HCT116 (cell line): ENCODE measurements at regions not wholly inside any gene's neighbourhood (a gene's known extent, or its start where the extent isn't known, plus 50 kb on each side); places are given as distances from the start of the nearest gene placed in this dataset.

ENCODE experiments used
- ATAC-seq: fragments of 200-7000 bp; cut with Tn5 transposase; 2 replicates; pipeline ENCODE4 v1.9.1; 2020; ENCODE audit warnings: mild to moderate bottlenecking, moderate library complexity
- BruUV-seq: library from RNA; stranded (reverse); fragments of 400-500 nt; replicated peaks from 2 replicates; lab custom pipeline; 2021; lab: Mats Ljungman, UMichigan
- CTCF ChIA-PET: fragments of 300-600 bp; sonication (Branson Sonifier 250); formaldehyde crosslinking; loops from one replicate; lab custom pipeline; 2021; ENCODE audit warnings: antibody characterized with exemption; lab: Charles Lee
- POLR2A ChIA-PET: fragments of 300-600, 350-600 bp; sonication (Branson Sonifier 250); formaldehyde crosslinking; loops from one replicate; lab custom pipeline; 2021; ENCODE audit warnings: antibody characterized with exemption; lab: Charles Lee
- RAD21 ChIA-PET, 2 experiments: fragments of 300-600 bp; sonication (Branson Sonifier 250); formaldehyde crosslinking; loops; one replicate each; lab custom pipeline; 2023; ENCODE audit warnings: low total read pairs in 2 of 2; ENCODE audit not compliant: uncharacterized antibody in 2 of 2, unreplicated experiment in 2 of 2, low non-redundant PET in 1 of 2; lab: Charles Lee
- DNase-seq: peaks from one replicate; pipeline ENCODE4 v3.0.0-alpha.2; 2010; ENCODE audit warnings: low read depth, low spot score
- H2AFZ ChIP-seq: fragments of 200-600 bp; shearing (Covaris generic), sonication (generic); 2 replicates; pipeline ENCODE4 v1.6.1; 2017; ENCODE audit warnings: low read depth, mixed run types, mixed read lengths, antibody characterized with exemption, low read length; ENCODE audit not compliant: poor library complexity, severe bottlenecking
- H3K27ac ChIP-seq: 2 replicates; pipeline ENCODE4 v1.5.1; 2012; ENCODE audit warnings: low read depth, low read length
- H3K27me3 ChIP-seq: fragments of 200-600 bp; sonication (generic); 2 replicates; pipeline ENCODE4 v1.6.1; 2016; ENCODE audit warnings: mixed run types, low read length, mixed read lengths; ENCODE audit not compliant: insufficient read depth
- H3K36me3 ChIP-seq, 2 experiments: fragments of 200-500 bp in 1 of 2; fragments of 200-600 bp in 1 of 2; sonication (Bioruptor generic) in 1 of 2; sonication (generic) in 1 of 2; 2 replicates each; pipeline versions ENCODE4 v1.5.1 to v1.6.1; 2014 to 2016; ENCODE audit warnings: low read length in 2 of 2, inconsistent platforms in 1 of 2, mixed read lengths in 1 of 2, mixed run types in 1 of 2; ENCODE audit not compliant: insufficient read depth in 2 of 2, control insufficient read depth in 1 of 2
- H3K4me1 ChIP-seq, 2 experiments: fragments of 200-600 bp in 1 of 2; sonication (generic) in 1 of 2; 2 replicates each; pipeline versions ENCODE4 v1.5.1 to v1.6.1; 2012 to 2017; ENCODE audit warnings: low read length in 2 of 2, inconsistent platforms in 1 of 2, mild to moderate bottlenecking in 1 of 2, mixed read lengths in 1 of 2, mixed run types in 1 of 2, moderate library complexity in 1 of 2; ENCODE audit not compliant: insufficient read depth in 2 of 2, control insufficient read depth in 1 of 2
- H3K4me2 ChIP-seq: fragments of 200-600 bp; sonication (generic); 2 replicates; pipeline ENCODE4 v1.6.1; 2017; ENCODE audit warnings: mixed run types, low read length, mixed read lengths
- H3K4me3 ChIP-seq, 2 experiments: fragments of 200-600 bp in 1 of 2; sonication (generic) in 1 of 2; replicated peaks in 1 of 2; 2 replicates each; pipeline ENCODE4 v1.5.1; 2011 to 2016; ENCODE audit warnings: low read length in 2 of 2, control low read depth in 1 of 2, low read depth in 1 of 2, mild to moderate bottlenecking in 1 of 2, mixed read lengths in 1 of 2, mixed run types in 1 of 2
- H3K79me2 ChIP-seq: fragments of 200-600 bp; sonication (generic); 2 replicates; pipeline ENCODE4 v1.6.1; 2017; ENCODE audit warnings: mild to moderate bottlenecking, mixed run types, low read length, moderate library complexity, mixed read lengths; ENCODE audit not compliant: insufficient read depth
- H3K9ac ChIP-seq: fragments of 200-600 bp; sonication (generic); 2 replicates; pipeline ENCODE4 v1.6.1; 2016; ENCODE audit warnings: low read length, mixed read lengths
- H3K9me2 ChIP-seq: fragments of 200-600 bp; sonication (generic), shearing (Covaris generic); 2 replicates; pipeline ENCODE4 v1.6.1; 2017; ENCODE audit warnings: mixed run types, mild to moderate bottlenecking, moderate library complexity; ENCODE audit not compliant: insufficient read depth
- H3K9me3 ChIP-seq, 2 experiments: fragments of 200-500 bp in 1 of 2; fragments of 200-600 bp in 1 of 2; sonication (Bioruptor generic) in 1 of 2; sonication (generic) in 1 of 2; 2 replicates each; pipeline ENCODE4 v1.6.1; 2014 to 2017; ENCODE audit warnings: low read length in 2 of 2, mixed read lengths in 2 of 2, inconsistent platforms in 1 of 2, low read depth in 1 of 2, mild to moderate bottlenecking in 1 of 2, mixed run types in 1 of 2, moderate library complexity in 1 of 2; ENCODE audit not compliant: control insufficient read depth in 1 of 2, insufficient read depth in 1 of 2
- H4K20me1 ChIP-seq: fragments of 200-600 bp; sonication (generic), shearing (Covaris generic); 2 replicates; pipeline ENCODE4 v1.6.1; 2017; ENCODE audit warnings: mixed run types, mild to moderate bottlenecking, moderate library complexity; ENCODE audit not compliant: insufficient read depth
- ATF3 ChIP-seq: IDR thresholded peaks from 2 replicates; pipeline ENCODE4 v1.6.1; 2012
- CBX3 ChIP-seq: IDR thresholded peaks from 2 replicates; pipeline ENCODE4 v1.6.1; 2012; ENCODE audit warnings: low read depth
- CTCF ChIP-seq, 3 experiments: fragments of 200-600 bp in 1 of 3; sonication (generic) in 1 of 3; IDR thresholded peaks in 2 of 3; conservative IDR thresholded peaks in 1 of 3; 2 replicates each; pipeline ENCODE4 v1.5.1; 2012 to 2017; ENCODE audit warnings: low read depth in 2 of 3, low read length in 2 of 3, antibody characterized with exemption in 1 of 3, borderline replicate concordance in 1 of 3, control low read depth in 1 of 3, mild to moderate bottlenecking in 1 of 3, mixed read lengths in 1 of 3, mixed run types in 1 of 3, moderate library complexity in 1 of 3; ENCODE audit not compliant: insufficient read depth in 1 of 3
- EGR1 ChIP-seq: IDR thresholded peaks from 2 replicates; pipeline ENCODE4 v1.6.1; 2012; ENCODE audit warnings: low read depth
- EZH2 ChIP-seq: fragments of 200-600 bp; sonication (generic); IDR thresholded peaks from 2 replicates; pipeline ENCODE4 v1.6.1; 2017; ENCODE audit warnings: antibody characterized with exemption, mixed run types
- EZH2phosphoT487 ChIP-seq: fragments of 200-600 bp; IDR thresholded peaks from 2 replicates; pipeline ENCODE4 v1.6.1; 2018; ENCODE audit warnings: antibody characterized with exemption, borderline replicate concordance
- FOSL1 ChIP-seq: IDR thresholded peaks from 2 replicates; pipeline ENCODE4 v1.6.1; 2012; ENCODE audit warnings: low read depth
- JUND ChIP-seq: IDR thresholded peaks from 2 replicates; pipeline ENCODE4 v1.6.1; 2012
- MAX ChIP-seq: IDR thresholded peaks from 2 replicates; pipeline ENCODE4 v1.6.1; 2012
- POLR2AphosphoS5 ChIP-seq: IDR thresholded peaks from 2 replicates; pipeline ENCODE4 v1.6.1; 2011; ENCODE audit warnings: mild to moderate bottlenecking, low read depth, low read length, moderate library complexity
- SIN3A ChIP-seq: IDR thresholded peaks from 2 replicates; pipeline ENCODE4 v1.6.1; 2012; ENCODE audit warnings: low read depth
- SRF ChIP-seq: IDR thresholded peaks from 2 replicates; pipeline ENCODE4 v1.6.1; 2012; ENCODE audit warnings: low read depth
- TCF7L2 ChIP-seq: IDR thresholded peaks from 2 replicates; pipeline ENCODE4 v1.7.0; 2011; ENCODE audit warnings: borderline replicate concordance, inconsistent platforms; ENCODE audit not compliant: insufficient read depth, insufficient read length; ENCODE audit errors: extremely low read depth
- YY1 ChIP-seq: IDR thresholded peaks from 2 replicates; pipeline ENCODE4 v1.6.1; 2011; ENCODE audit warnings: low read length, low read depth, moderate library complexity, mild to moderate bottlenecking; ENCODE audit not compliant: insufficient replicate concordance; ENCODE audit errors: extremely low read depth
- ZBTB33 ChIP-seq: IDR thresholded peaks from 2 replicates; pipeline ENCODE4 v1.6.1; 2011; ENCODE audit warnings: mild to moderate bottlenecking, low read length, moderate library complexity; ENCODE audit not compliant: insufficient replicate concordance; ENCODE audit errors: extremely low read depth
- ZNF274 ChIP-seq: fragments of 200-500 bp; sonication (Bioruptor generic); IDR thresholded peaks from 2 replicates; pipeline ENCODE4 v1.6.1; 2014; ENCODE audit warnings: mild to moderate bottlenecking, low read depth, low read length, inconsistent platforms
- intact Hi-C: fragments of 100-400 bp; cut with micrococcal nuclease; formaldehyde crosslinking; loops from 2 replicates; pipeline ENCODE4 v1.10.0; 2022

- TF ChIP-seq ZBTB33 (no peak), CTCF (IDR thresholded peaks at IDR 0.05 in 2 of 3, conservative IDR thresholded peaks at IDR 0.05 in 1 of 3; ENCODE audit: borderline replicate concordance in 1 of 3, insufficient read depth in 1 of 3, low read depth in 2 of 3, low read length in 2 of 3) (no peak), TCF7L2 (no peak), MAX (no peak), SRF (no peak), CBX3 (no peak), EZH2phosphoT487 (no peak), JUND (no peak), POLR2AphosphoS5 (no peak)
Observed at GRCh38 chr12:22835431-22835830, 210.5 kb downstream of the ETNK1 start (continued).

GRCh38 chr12:22850185-22850584, 225.2 kb downstream of the ETNK1 start:
- H3K27ac ChIP-seq: no peak overlapping the region
- no peaks in the 10 kb centered on the region for H3K9me2 ChIP-seq
- H3K4me2 ChIP-seq: no peak overlapping the region
- H3K9ac ChIP-seq: no peak overlapping the region
- no peak overlapping the region for H2AFZ ChIP-seq
- H3K4me1 ChIP-seq: no peaks in the 10 kb centered on the region
- CTCF ChIA-PET: no interaction called here
- RAD21 ChIA-PET: no interaction called here
- DNase-seq (no peak), ATAC-seq (no peak)
- POLR2A ChIA-PET: no interaction called here
- H3K27me3 ChIP-seq: 0 out of 2 replicates have a peak, but pooled peaks cover 1% of the 10 kb centered on the region
- no peaks in the 10 kb centered on the region for H3K79me2 ChIP-seq
- no peaks in the 10 kb centered on the region for H3K9me3 ChIP-seq
- intact Hi-C loops: loop anchor here (10.0 kb wide), 1 partner anchor 1745 kb away; no protein-coding TSS in a partner anchor
- H4K20me1 ChIP-seq: no peaks in the 10 kb centered on the region
- H3K4me3 ChIP-seq: no peak overlapping the region
- no peaks in the 10 kb centered on the region for H3K36me3 ChIP-seq
- BruUV-seq: no TSS peak
- TF ChIP-seq ZNF274 (no peak), FOSL1 (no peak), TCF7L2 (no peak), EZH2 (no peak), EGR1 (no peak), ZBTB33 (no peak), YY1 (no peak), SIN3A (no peak), JUND (no peak), CTCF (IDR thresholded peaks at IDR 0.05 in 2 of 3, conservative IDR thresholded peaks at IDR 0.05 in 1 of 3; ENCODE audit: borderline replicate concordance in 1 of 3, insufficient read depth in 1 of 3, low read depth in 2 of 3, low read length in 2 of 3) (no peak), CBX3 (no peak), ATF3 (no peak)
